ENCODE measurements at regions not wholly inside any gene's neighbourhood (a gene's known extent, or its start where the extent isn't known, plus 50 kb on each side); places are given as distances from the start of the nearest gene placed in this dataset.

DNA sequence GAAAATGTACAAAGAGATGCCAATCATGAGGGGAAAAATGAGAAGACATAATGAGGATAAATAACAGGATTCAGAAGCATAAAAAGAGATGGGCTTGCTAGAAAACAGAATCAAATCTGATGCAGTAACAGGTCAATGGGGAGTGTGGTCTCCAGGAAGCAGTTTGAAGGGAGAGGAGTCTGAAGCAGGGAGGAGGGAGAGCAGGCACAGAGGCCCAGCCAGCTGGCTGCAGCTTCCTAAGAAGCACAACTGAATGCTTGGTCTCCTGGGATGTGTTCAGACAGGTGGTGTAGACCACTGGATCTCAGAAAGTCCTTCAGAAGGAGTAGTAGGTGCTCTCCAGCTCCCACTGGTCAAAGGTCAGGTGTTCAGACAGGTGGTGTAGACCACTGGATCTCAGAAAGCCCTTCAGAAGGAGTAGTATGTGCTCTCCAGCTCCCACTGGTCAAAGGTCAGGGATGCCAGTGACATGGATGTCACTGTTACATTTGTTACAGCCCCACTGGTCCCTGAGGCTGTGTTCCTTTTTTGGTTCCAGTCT, 68.3 kb upstream of the UBAC2 start:
- no peak overlapping the region for H3K27ac ChIP-seq (ENCODE audit: low read depth, low read length)
- DNase-seq (ENCODE audit: low read depth, low spot score) = no peak
- H3K27me3 ChIP-seq (ENCODE audit: control insufficient read depth, insufficient read depth, low read length) = peaks cover 5% of the 10 kb centered on the region
- POLR2A ChIA-PET = no interaction called here
- TF ChIP-seq, protein P1, sequence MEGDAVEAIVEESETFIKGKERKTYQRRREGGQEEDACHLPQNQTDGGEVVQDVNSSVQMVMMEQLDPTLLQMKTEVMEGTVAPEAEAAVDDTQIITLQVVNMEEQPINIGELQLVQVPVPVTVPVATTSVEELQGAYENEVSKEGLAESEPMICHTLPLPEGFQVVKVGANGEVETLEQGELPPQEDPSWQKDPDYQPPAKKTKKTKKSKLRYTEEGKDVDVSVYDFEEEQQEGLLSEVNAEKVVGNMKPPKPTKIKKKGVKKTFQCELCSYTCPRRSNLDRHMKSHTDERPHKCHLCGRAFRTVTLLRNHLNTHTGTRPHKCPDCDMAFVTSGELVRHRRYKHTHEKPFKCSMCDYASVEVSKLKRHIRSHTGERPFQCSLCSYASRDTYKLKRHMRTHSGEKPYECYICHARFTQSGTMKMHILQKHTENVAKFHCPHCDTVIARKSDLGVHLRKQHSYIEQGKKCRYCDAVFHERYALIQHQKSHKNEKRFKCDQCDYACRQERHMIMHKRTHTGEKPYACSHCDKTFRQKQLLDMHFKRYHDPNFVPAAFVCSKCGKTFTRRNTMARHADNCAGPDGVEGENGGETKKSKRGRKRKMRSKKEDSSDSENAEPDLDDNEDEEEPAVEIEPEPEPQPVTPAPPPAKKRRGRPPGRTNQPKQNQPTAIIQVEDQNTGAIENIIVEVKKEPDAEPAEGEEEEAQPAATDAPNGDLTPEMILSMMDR (IDR thresholded peaks at IDR 0.05; ENCODE audit: low read depth, low read length) = no peak
- no peak overlapping the region for H3K4me3 ChIP-seq (ENCODE audit: low read depth, low read length)
- CTCF ChIA-PET = interaction anchor here (0.5 to 1.1 kb wide), 2 partner anchors 134 to 1046 kb away, joined by 3 read pairs; no protein-coding TSS in a partner anchor
- no peaks in the 10 kb centered on the region for H3K9me3 ChIP-seq (ENCODE audit: control insufficient read depth, insufficient read depth, low read length)

DNA sequence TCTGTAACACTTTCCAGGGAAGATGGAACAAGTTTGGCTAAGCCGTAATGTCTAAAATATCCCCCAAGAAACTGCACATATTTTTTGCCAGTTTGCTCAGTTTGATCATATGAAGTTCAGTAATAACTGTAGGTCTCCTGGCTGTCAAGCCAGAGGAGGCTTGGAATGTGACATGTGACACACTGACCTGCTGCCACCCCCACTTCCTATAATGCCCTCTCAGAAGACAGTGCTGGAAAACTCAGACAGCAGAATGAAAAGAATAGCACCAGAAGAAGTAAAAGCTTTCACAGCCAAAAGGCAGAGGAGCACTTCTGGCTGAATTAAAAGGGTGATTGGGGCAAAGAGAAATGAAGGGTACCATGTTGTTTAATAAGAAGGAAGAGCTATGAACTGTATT, 67.4 kb upstream of the UBAC2 start:
- CTCF ChIA-PET = no interaction called here
- Histone ChIP-seq H3K4me3 (ENCODE audit: low read depth, low read length) (no peak overlapping the region), H3K27me3 (ENCODE audit: control insufficient read depth, insufficient read depth, low read length) (peaks cover 5% of the 10 kb centered on the region), H3K27ac (ENCODE audit: low read depth, low read length) (no peak overlapping the region), H3K9me3 (ENCODE audit: control insufficient read depth, insufficient read depth, low read length) (no peaks in the 10 kb centered on the region)
- DNase-seq (ENCODE audit: low read depth, low spot score) = no peak
- POLR2A ChIA-PET = no interaction called here
- TF ChIP-seq, protein P1 (IDR thresholded peaks at IDR 0.05; ENCODE audit: low read depth, low read length) = no peak

DNA sequence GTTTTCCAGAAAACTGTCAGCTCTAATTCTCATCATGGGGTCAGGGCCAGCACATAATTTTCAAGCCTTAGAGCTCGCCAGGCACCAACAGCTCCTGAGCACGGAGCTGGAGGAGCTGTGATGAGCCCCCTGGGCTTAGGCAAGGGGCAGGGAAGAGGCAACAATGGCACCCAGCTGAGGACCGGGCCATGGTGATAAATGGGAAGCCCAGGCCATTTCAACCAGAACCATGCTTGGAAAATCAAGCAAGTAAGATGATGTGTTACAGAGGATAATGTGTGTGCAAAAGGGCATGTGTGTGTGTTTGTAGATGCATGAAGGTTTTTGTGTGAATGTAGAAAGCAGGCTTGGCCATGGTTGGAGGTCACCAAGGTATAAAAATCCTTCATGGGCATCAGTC, 66.8 kb upstream of the UBAC2 start:
- CTCF ChIA-PET = no interaction called here

DNA sequence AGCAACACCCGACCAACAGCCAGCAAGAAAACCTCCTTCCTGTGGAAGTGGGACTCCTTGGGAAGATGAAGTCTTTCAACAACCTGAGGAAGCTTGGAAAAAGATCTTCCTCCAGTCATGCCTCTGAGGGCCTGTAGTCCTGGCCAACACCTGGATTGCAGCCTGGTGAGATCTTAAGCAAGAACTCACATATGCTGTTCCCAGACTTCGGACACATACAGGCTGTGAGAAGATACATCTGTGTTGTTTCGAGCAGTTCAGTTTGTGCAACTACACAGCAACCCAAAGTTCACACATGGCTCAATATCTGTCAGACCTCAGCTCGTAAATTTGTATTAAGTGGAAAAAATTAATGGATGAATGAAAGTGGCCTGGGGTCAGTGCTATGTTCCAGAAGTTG, 65.1 kb upstream of the UBAC2 start:
- Histone ChIP-seq H3K27ac (ENCODE audit: low read depth, low read length) (no peak overlapping the region), H3K4me3 (ENCODE audit: low read depth, low read length) (no peak overlapping the region), H3K27me3 (ENCODE audit: control insufficient read depth, insufficient read depth, low read length) (peaks cover 2% of the 10 kb centered on the region), H3K9me3 (ENCODE audit: control insufficient read depth, insufficient read depth, low read length) (no peaks in the 10 kb centered on the region)
- CTCF ChIA-PET = no interaction called here
- TF ChIP-seq, protein P1 (IDR thresholded peaks at IDR 0.05; ENCODE audit: low read depth, low read length) = no peak
- DNase-seq (ENCODE audit: low read depth, low spot score) = no peak
- POLR2A ChIA-PET = no interaction called here

More for the DNA sequence above, 66.8 kb upstream of the UBAC2 start:
- DNase-seq (ENCODE audit: low read depth, low spot score) = no peak
- POLR2A ChIA-PET = no interaction called here
- peaks cover 5% of the 10 kb centered on the region for H3K27me3 ChIP-seq (ENCODE audit: control insufficient read depth, insufficient read depth, low read length)
- H3K4me3 ChIP-seq (ENCODE audit: low read depth, low read length) = no peak overlapping the region
- TF ChIP-seq, protein P1 (IDR thresholded peaks at IDR 0.05; ENCODE audit: low read depth, low read length) = no peak
- H3K27ac ChIP-seq (ENCODE audit: low read depth, low read length) = no peak overlapping the region
- H3K9me3 ChIP-seq (ENCODE audit: control insufficient read depth, insufficient read depth, low read length) = no peaks in the 10 kb centered on the region

DNA sequence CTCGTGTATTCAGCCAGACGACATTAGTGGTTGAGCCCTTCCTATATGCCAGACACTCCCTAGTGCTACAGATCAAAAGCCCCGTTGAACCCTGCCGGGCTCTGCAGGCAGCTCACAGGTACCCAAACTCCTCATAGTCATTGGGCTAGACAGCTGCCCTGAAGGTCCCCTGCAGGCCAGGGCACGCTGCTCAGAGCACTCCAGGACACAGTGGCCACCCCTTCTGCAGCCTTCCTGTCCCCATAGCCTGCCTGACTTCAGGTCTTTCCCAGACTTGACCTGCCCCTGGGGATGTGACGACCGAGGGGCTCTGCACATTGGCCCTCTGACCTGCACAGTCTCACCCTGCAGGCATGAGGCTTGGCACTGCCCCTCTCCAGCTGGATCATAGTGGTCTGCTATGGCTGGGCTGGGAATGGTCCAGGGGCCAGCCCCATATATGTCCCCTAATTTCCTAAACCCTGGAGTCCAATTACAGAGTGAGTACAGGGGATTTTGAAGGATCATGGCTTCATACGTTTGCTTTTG, 64.2 kb upstream of the UBAC2 start:
- H3K4me3 ChIP-seq (ENCODE audit: low read depth, low read length) = no peak overlapping the region
- no peak for DNase-seq (ENCODE audit: low read depth, low spot score)
- H3K27ac ChIP-seq (ENCODE audit: low read depth, low read length) = no peak overlapping the region
- POLR2A ChIA-PET = no interaction called here
- 0 out of 2 replicates have a peak, but pooled peaks cover 7% of the 10 kb centered on the region for H3K9me3 ChIP-seq (ENCODE audit: control insufficient read depth, insufficient read depth, low read length)
- CTCF ChIA-PET = no interaction called here
- H3K27me3 ChIP-seq (ENCODE audit: control insufficient read depth, insufficient read depth, low read length) = peaks cover 2% of the 10 kb centered on the region
- TF ChIP-seq, protein P1 (IDR thresholded peaks at IDR 0.05; ENCODE audit: low read depth, low read length) = no peak

Measured in AG04450 (cell line).